Central memory CD8-positive, alpha-beta T cell (primary cell): ENCODE measurements at regions not wholly inside any gene's neighbourhood (a gene's known extent, or its start where the extent isn't known, plus 50 kb on each side); places are given as distances from the start of the nearest gene placed in this dataset.

Experiments used
- ATAC-seq: fragments of 150-1000 bp; cut with Tn5 transposase; replicated peaks from 2 replicates; pipeline ENCODE4 v1.10.0; 2022; ENCODE audit warnings: mild to moderate bottlenecking, moderate FRiP score, moderate number of reproducible peaks; ENCODE audit not compliant: poor library complexity, severe bottlenecking; ENCODE audit errors: extremely low read depth
- DNase-seq, 2 donors: peaks; one replicate each; pipeline ENCODE4 v3.0.0; 2021; ENCODE audit warnings: low spot score in 2 of 2
- H3K27ac Mint-ChIP-seq: one replicate; pipeline ENCODE4 v1.8.0; 2022; ENCODE audit warnings: low read depth, mild to moderate bottlenecking, moderate library complexity, mixed read lengths
- H3K27me3 Mint-ChIP-seq: one replicate; pipeline ENCODE4 v1.8.0; 2022; ENCODE audit warnings: mixed read lengths
- H3K36me3 Mint-ChIP-seq: one replicate; pipeline ENCODE4 v1.8.0; 2022; ENCODE audit warnings: mild to moderate bottlenecking, moderate library complexity, mixed read lengths; ENCODE audit not compliant: insufficient read depth
- H3K4me1 Mint-ChIP-seq: one replicate; pipeline ENCODE4 v1.8.0; 2022; ENCODE audit warnings: mixed read lengths
- H3K4me3 Mint-ChIP-seq: one replicate; pipeline ENCODE4 v1.8.0; 2022; ENCODE audit warnings: mild to moderate bottlenecking, moderate library complexity, mixed read lengths
- H3K9me3 Mint-ChIP-seq: one replicate; pipeline ENCODE4 v1.8.0; 2022; ENCODE audit warnings: mixed read lengths

- no peaks in the 10 kb centered on the region for H3K27me3 Mint-ChIP-seq
- no peaks in the 10 kb centered on the region for H3K4me1 Mint-ChIP-seq
- ATAC-seq (no peak), DNase-seq (no peak)
- no peaks in the 10 kb centered on the region for H3K36me3 Mint-ChIP-seq
- H3K9me3 Mint-ChIP-seq: peaks cover 23% of the 10 kb centered on the region
- no peak overlapping the region for H3K4me3 Mint-ChIP-seq
- H3K27ac Mint-ChIP-seq: no peak overlapping the region
Observed at GRCh38 chr7:153390955-153391354, 631.4 kb downstream of the ACTR3B start.

GRCh38 chr7:153392726-153393125, 633.2 kb downstream of the ACTR3B start:
- Mint-ChIP-seq H3K4me3 (no peak overlapping the region), H3K9me3 (peaks cover 22% of the 10 kb centered on the region), H3K27me3 (no peaks in the 10 kb centered on the region), H3K36me3 (no peaks in the 10 kb centered on the region), H3K4me1 (no peaks in the 10 kb centered on the region), H3K27ac (no peak overlapping the region)
- ATAC-seq: no peak
- no peak for DNase-seq

DNA sequence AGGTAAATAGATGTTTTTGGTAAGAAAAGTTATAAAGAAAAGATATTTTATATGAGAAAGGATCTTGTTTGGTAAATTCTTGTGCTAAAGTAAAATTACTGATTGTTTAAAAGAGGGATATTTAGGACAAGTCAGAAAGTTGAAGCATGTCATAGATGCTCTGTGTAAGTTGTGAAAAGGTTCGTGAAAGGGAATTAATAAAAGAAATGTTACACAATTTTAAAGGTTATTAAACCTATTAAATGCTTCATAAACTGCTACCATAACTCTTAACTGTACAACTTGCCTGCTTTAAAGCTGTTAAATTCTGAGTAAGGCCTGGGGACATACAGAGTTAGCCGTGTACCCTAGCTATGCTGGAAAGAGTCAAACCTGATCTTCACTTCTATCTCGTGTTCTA, 634.1 kb downstream of the ACTR3B start:
- Mint-ChIP-seq H3K4me3 (no peak overlapping the region), H3K27ac (no peak overlapping the region), H3K4me1 (no peaks in the 10 kb centered on the region), H3K9me3 (peaks cover 22% of the 10 kb centered on the region), H3K36me3 (peaks cover under 1% of the 10 kb centered on the region), H3K27me3 (no peaks in the 10 kb centered on the region)
- ATAC-seq (no peak), DNase-seq (no peak)

- Mint-ChIP-seq H3K4me1 (no peaks in the 10 kb centered on the region), H3K36me3 (peaks cover 1% of the 10 kb centered on the region), H3K27me3 (no peaks in the 10 kb centered on the region), H3K9me3 (peaks cover 19% of the 10 kb centered on the region), H3K27ac (no peak overlapping the region), H3K4me3 (no peak overlapping the region)
- ATAC-seq (no peak), DNase-seq (no peak)
Observed at GRCh38 chr7:153396475-153396874, 636.9 kb downstream of the ACTR3B start.

GRCh38 chr7:153397459-153397858, 637.9 kb downstream of the ACTR3B start:
- DNase-seq (no peak), ATAC-seq (no peak)
- H3K9me3 Mint-ChIP-seq: peaks cover 20% of the 10 kb centered on the region
- H3K4me1 Mint-ChIP-seq: no peaks in the 10 kb centered on the region
- no peaks in the 10 kb centered on the region for H3K27me3 Mint-ChIP-seq
- peaks cover 1% of the 10 kb centered on the region for H3K36me3 Mint-ChIP-seq
- no peak overlapping the region for H3K27ac Mint-ChIP-seq
- no peak overlapping the region for H3K4me3 Mint-ChIP-seq

- H3K9me3 Mint-ChIP-seq: peaks cover 19% of the 10 kb centered on the region
Observed at GRCh38 chr7:153397906-153398305, 638.4 kb downstream of the ACTR3B start.

DNA sequence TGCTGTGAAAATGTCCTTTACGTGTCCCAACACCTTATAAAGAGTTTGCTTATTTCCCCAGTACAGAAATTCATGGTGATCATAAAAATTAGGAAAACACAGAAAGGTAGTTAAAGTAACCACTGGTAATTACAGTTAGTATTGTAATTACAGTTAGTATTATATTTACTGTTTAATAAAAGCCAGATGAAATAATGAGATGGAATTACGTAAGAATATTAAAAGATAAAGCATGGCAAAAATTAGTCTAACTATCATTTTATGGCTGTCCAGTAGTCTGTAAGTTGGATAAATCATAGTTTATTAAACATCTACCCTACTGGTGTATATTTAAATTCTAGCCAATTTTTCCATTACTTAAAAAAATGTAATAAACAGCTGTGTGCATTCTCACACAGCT, 638.8 kb downstream of the ACTR3B start:
- Mint-ChIP-seq H3K9me3 (peaks cover 14% of the 10 kb centered on the region), H3K27me3 (no peaks in the 10 kb centered on the region), H3K4me3 (no peak overlapping the region), H3K27ac (no peak overlapping the region), H3K36me3 (peaks cover 3% of the 10 kb centered on the region), H3K4me1 (no peaks in the 10 kb centered on the region)
- no peak for DNase-seq
- no peak for ATAC-seq

More at GRCh38 chr7:153397906-153398305, 638.4 kb downstream of the ACTR3B start:
- Mint-ChIP-seq H3K27me3 (no peaks in the 10 kb centered on the region), H3K4me1 (no peaks in the 10 kb centered on the region), H3K4me3 (no peak overlapping the region), H3K27ac (no peak overlapping the region), H3K36me3 (peaks cover 3% of the 10 kb centered on the region)
- DNase-seq (no peak), ATAC-seq (no peak)

- no peaks in the 10 kb centered on the region for H3K27me3 Mint-ChIP-seq
- H3K27ac Mint-ChIP-seq: no peak overlapping the region
- H3K9me3 Mint-ChIP-seq: peaks cover 13% of the 10 kb centered on the region
- H3K36me3 Mint-ChIP-seq: peaks cover 3% of the 10 kb centered on the region
- H3K4me1 Mint-ChIP-seq: no peaks in the 10 kb centered on the region
- ATAC-seq (no peak), DNase-seq (no peak)
- no peak overlapping the region for H3K4me3 Mint-ChIP-seq
Observed at GRCh38 chr7:153398789-153399553, 639.4 kb downstream of the ACTR3B start.

GRCh38 chr7:153399554-153399940, 640.0 kb downstream of the ACTR3B start:
- peaks cover 3% of the 10 kb centered on the region for H3K36me3 Mint-ChIP-seq
- DNase-seq (no peak), ATAC-seq (no peak)
- H3K4me1 Mint-ChIP-seq: no peaks in the 10 kb centered on the region
- no peaks in the 10 kb centered on the region for H3K27me3 Mint-ChIP-seq
- H3K4me3 Mint-ChIP-seq: no peak overlapping the region
- H3K9me3 Mint-ChIP-seq: peaks cover 13% of the 10 kb centered on the region
- H3K27ac Mint-ChIP-seq: no peak overlapping the region

GRCh38 chr7:153400735-153401593, 641.4 kb downstream of the ACTR3B start:
- ATAC-seq (no peak), DNase-seq (no peak)
- no peak overlapping the region for H3K27ac Mint-ChIP-seq
- H3K4me3 Mint-ChIP-seq: no peak overlapping the region
- H3K36me3 Mint-ChIP-seq: peaks cover 3% of the 10 kb centered on the region
- no peaks in the 10 kb centered on the region for H3K4me1 Mint-ChIP-seq
- peaks cover 13% of the 10 kb centered on the region for H3K9me3 Mint-ChIP-seq
- H3K27me3 Mint-ChIP-seq: no peaks in the 10 kb centered on the region

- Mint-ChIP-seq H3K4me1 (no peaks in the 10 kb centered on the region), H3K9me3 (peaks cover 13% of the 10 kb centered on the region), H3K27ac (no peak overlapping the region), H3K27me3 (no peaks in the 10 kb centered on the region), H3K36me3 (peaks cover 3% of the 10 kb centered on the region), H3K4me3 (no peak overlapping the region)
- DNase-seq (no peak), ATAC-seq (no peak)
Observed at GRCh38 chr7:153401795-153402720, 642.5 kb downstream of the ACTR3B start.
